GM21528 (cell line): ENCODE measurements at regions not wholly inside any gene's neighbourhood (a gene's known extent, or its start where the extent isn't known, plus 50 kb on each side); places are given as distances from the start of the nearest gene placed in this dataset.
"Not testable (repeated sequence)": the region's sequence is repeated elsewhere in the genome, so short reads cannot be mapped to it uniquely, and the experiment has no call there.

Source experiments
- ATAC-seq: cut with Tn5 transposase; IDR thresholded peaks from one replicate; pipeline ENCODE4 v1.9.1; 2021; ENCODE audit warnings: mild to moderate bottlenecking, moderate library complexity; ENCODE audit not compliant: unreplicated experiment, low FRiP score

GRCh38 chr4:42282081-42282901, 115.0 kb upstream of the SHISA3 start:
- ATAC-seq, result peak; percentile 83

DNA sequence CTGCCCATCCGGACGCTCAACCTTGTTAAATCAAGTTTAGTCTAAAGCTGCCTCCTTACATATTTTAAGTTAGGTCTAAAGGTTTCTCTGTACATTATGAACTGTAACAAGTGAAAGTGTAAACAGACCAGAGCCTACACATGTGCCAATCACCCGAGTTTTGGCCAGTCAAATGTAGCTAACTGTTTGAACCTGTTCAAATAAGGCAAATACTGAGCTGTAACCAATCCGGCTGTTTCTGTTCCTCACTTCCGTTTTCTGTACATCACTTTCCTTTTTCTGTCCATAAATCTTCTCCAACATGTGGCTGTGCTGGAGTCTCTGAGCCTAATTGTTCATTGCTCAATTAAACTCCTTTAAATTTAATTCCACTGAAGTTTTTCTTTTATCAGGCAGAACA, 113.3 kb upstream of the SHISA3 start:
- ATAC-seq, result no peak

DNA sequence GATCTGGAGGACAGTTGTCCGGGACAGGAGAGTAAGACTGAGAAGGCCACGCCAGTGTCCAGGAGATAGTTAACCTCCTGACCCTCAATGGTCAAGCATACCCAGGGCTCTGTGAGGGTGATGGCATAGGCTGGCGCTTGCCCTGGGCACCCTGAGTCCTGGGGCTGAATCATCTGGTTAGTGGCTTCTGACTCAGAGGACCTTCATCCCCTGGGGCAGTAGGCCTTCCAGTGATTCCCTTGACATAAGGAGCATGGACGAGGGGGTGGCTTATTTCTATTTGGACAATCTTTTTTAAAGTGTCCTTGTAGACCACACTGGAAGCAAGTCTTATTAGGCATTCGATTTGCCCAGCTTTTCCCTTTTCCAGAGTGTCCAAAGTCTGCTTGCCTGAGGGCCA, 108.4 kb upstream of the SHISA3 start:
- not testable (repeated sequence) for ATAC-seq

DNA sequence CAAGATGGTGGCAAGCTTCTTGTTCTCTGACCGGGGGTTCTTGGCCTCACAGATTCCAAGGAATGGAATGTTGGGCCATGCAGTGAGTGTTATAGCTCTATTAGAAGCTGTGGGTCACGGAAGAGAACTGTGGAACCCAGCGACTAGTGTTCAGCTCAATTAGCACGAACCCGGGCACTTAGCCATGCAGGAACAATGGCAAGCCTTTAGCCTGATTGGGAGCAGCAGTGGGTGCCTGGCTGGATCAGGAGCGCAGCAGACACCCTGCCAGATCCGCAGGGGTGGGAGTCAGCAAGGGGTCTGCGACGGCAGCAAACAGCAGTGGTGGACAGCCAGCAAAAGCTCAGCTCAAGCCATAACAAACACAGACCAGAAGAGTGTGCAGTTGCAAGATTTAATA, 105.1 kb upstream of the SHISA3 start:
- ATAC-seq, result not testable (repeated sequence)

DNA sequence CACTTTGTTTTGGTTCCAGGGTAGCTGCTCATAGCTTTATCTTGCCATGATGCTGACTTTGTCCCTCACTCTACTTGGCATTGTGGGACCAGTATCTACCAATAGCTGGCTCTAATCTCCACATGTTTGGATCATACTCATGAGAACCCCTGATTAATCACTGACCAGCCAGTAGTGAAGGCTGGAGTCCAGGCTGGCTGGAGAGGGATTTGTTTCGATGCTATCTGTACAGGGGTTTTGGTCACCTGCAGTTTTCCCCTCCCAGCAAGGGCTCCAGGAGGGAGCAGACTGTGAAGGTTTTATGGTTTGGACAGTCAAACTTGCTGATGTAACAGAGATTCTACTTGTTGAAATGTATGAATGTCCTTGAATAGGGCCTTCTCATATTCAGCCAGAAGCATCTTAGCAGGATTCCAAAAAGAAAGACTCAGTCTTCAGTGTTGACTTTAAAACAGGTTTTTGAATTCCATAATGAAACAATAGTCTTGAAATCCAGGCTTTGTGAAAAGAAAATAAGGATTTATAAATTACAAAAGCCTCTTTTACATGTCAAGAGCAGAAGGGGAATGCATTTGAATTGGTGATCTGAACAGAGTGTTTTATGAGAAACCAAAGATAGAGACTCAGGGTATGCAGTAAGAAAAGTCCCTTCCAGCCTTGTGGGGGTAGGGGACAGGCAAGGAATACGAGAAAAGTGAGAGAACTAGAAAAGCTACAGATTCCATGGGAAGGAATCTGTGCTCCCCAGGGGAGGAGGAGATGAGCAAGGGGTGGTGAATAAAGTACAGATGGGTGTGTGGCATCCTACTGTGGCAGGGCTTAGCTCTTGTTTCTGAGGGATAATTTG, 103.1 kb upstream of the SHISA3 start:
- no peak for ATAC-seq

GRCh38 chr4:42296196-42296595, 101.1 kb upstream of the SHISA3 start:
- no peak for ATAC-seq

DNA sequence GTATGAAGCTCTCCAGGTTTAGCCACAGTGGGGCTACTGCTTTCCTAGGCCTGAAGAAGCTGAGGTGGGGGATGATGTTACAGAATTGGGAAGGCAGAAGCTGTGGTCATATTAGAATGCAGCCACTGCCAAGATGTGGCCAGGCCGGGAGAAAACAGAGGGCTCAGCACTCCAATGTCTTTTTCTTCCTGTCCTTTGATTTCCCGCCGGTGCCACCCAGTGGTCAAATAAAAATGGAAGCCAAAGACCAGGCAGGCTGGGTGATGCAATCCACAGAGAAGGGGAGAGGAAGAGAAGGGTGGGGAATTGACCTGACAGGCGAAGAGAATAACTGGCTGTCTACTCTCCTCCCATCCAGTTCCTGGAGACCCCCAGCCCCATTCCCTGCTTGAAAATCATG, 94.9 kb upstream of the SHISA3 start:
- no peak for ATAC-seq

DNA sequence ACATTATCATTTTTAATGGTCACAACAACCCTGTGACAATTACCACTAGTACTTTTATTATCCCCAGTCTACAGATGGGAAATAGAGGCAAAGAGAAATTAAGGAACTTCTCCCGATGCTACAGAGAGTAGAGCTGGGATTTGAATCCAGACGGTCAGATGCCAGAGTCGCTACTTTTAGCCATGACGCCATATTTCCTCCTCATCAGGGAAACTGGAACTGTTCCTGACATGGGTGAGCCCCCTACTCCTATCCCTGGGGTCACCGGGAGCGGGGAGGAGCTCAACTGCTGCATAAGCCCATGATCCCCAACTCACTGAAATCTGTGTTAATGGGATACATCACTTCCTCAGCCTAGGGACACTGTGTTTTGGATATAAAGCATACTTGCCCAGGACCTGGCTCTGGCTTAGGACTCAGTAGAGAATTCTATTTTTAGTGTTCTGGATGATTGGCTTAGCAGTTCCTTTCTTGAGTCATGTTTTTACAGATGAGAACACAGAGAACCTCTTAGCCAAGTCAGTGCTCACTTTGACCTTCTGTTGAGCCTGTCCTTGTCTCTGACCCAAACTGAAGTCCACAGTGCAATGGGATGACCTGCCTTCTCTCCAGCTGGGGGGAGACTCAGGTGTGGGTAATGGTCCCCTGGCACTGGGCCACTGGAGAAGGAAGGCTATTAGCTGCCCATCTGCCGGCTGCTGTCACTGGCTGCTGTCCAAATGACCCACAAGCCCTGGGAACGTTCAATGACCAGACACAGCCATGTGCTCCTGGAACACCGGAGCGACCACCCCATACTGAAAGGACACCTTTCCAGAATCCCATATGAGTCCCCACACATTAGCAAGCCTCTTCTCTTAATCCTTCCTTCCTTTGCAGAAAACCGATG, 90.8 kb upstream of the SHISA3 start:
- ATAC-seq, result no peak

DNA sequence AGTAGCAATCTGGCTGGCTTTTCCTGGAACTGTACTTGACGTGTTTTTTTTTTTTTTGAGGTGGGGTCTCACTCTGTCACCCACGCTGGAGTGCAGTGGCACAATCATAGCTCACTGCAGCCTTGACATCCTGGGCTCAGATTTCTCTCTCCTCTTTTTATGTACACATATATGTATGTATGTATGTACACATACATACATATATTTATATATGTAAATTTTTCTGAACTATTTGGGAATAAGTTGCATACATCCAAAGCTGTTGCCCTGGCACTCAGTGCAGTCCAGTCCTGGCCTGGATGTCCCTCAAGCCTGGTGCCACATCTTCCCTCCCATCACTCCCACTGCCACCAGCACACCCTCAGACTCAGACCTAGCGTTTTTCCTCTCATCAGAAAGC, 89.0 kb upstream of the SHISA3 start:
- ATAC-seq, result no peak

GRCh38 chr4:42309361-42310260, 87.7 kb upstream of the SHISA3 start:
- no peak for ATAC-seq

GRCh38 chr4:42310358-42310757, 86.9 kb upstream of the SHISA3 start:
- ATAC-seq, result no peak

DNA sequence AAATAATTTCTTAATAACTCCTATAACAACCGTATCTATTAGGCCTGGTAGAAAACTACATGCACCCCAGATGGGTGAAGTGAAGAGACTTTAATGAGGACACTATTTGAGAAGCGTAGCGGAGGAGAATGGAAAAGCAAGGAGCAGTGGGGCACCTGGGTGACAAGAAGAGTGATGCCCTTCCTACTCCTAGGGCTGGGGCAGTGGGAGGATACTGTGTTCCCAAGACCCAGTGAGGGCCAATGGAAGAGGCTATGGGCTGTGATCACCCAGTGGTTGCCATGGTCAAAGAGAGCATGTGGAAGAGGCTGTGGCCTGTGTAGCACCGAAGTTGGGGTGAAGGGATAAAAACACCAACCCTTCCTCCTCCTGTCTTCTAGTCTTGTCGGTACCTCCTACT, 86.5 kb upstream of the SHISA3 start:
- ATAC-seq, result no peak

DNA sequence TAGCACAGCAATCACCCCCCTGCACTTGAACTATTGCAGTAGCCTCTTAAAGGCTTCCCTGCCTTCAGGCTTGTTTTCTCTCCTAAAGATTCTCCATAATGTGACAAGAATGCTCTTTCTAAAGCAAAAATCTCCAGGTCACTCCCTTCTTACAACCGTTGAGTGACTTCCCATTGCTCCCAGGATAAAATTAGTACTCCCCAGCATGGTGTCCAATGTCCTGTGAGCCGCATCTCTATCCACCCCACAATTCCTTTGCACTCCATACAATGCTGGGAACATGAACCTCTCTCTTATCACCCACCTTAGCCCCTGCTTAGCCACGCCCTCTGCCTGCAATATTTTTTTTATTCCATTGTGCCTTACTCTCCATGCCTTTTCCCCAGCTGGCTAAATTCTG, 85.7 kb upstream of the SHISA3 start:
- no peak for ATAC-seq

DNA sequence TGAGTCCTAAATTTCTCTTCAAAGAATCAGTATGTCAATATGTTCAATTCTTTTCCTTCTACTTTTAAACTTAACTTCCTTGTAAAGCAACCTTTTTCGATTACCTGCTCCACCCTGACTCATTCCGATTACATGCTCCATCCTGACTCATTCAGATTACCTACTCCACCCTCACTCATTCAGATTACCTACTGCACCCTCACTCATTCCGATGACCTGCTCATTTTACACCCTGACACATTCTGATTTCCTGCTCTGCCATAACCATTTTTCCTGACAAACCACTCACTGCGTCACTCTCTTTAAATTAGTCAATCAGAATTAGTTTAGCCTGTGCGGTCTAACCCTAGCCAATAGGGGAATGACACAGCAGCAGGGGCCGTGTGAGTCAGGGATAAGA, 83.9 kb upstream of the SHISA3 start:
- not testable (repeated sequence) for ATAC-seq

DNA sequence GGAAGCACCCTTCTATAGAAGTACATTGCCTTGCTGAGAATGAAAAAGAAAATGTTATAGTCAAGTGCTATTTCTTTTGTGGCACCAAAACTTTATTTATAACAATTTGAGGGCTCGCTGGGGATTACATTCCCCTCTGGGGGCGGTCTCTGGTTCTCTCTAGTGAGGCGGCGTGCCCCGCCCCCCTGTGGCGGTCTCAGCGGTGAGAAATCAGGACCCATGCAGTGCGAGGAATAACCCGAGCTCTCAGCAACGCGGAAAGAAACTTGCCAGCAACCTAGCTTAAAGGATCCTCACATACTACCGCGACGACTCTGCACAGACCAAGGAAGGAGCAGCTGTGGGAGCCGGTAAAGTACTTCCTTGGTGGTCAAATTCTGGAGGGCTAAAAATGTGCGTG, 83.4 kb upstream of the SHISA3 start:
- ATAC-seq, result no peak

GRCh38 chr4:42315231-42315630, 82.1 kb upstream of the SHISA3 start:
- ATAC-seq, result no peak

DNA sequence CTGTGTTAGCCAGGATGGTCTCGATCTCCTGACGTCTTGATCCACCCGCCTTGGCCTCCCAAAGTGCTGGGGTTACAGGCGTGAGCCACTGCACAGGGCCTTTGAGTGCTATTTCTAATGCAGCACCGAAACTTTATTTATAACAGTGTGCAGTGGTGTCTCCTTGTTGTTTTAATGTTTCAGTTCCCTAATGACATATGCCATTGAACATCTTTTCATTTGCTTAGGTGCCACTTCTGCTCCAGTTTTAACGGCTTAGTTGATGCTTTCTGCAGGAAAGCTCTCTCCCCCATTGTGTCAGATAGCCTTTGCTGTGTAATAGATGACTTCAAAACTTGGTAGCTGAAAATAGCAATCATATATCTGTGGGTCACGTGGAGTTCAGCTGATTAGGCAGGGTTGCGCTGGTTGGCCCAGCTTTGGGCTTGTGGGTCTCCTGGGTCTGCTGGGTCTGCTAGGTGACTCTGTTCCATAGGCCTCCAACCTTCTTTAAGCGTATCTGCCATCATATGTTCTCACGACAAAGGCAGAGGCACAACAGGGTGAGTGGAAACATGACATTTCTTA, 76.4 kb upstream of the SHISA3 start:
- no peak for ATAC-seq

DNA sequence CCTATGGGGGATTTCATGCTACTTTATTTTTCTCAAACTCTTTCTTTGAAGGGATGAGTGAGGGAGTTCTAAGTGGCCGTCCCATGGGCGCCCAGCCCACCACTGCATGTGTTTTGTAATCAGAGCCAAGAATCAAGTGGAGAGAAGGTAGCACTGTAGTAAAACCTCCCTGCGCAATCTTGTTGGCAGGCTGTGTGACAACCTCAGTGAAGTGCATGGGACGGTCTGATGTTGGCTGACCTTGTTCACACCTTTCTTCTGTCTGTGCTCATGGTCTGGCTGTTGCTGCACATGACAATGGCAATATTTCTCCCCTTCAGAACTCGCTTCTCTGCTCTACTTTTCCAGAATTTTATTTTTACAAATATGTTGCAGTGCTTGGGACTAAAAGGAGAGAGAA, 71.2 kb upstream of the SHISA3 start:
- no peak for ATAC-seq

- ATAC-seq, result no peak
These were observed 70.8 kb upstream of the SHISA3 start for GRCh38 chr4:42326524-42326923.
